SK-N-SH (cell line): ENCODE measurements at regions not wholly inside any gene's neighbourhood (a gene's known extent, or its start where the extent isn't known, plus 50 kb on each side); places are given as distances from the start of the nearest gene placed in this dataset.

ENCODE experiments used
- CTCF ChIA-PET: fragments of 300-600, 350-600 bp; formaldehyde crosslinking; extraction: SDS; loops from one replicate; lab custom pipeline; 2021; lab: Yijun Ruan, JAX
- POLR2A ChIA-PET: fragments of 350-600 bp; sonication (Branson Sonifier 250); formaldehyde crosslinking; extraction: SDS; loops from one replicate; lab custom pipeline; 2020; ENCODE audit warnings: antibody characterized with exemption, inconsistent platforms; lab: Yijun Ruan, JAX
- DNase-seq: peaks from one replicate; pipeline ENCODE4 v3.0.0; 2012
- H2AFZ ChIP-seq: fragments of 200-600 bp; sonication (generic); 2 replicates; pipeline ENCODE4 v1.8.1; 2016; ENCODE audit warnings: antibody characterized with exemption, mild to moderate bottlenecking, low read depth
- H3F3A ChIP-seq: fragments of 200-600 bp; sonication (generic); replicated peaks from 2 replicates; pipeline ENCODE3; 2016; ENCODE audit warnings: antibody characterized with exemption, mild to moderate bottlenecking; ENCODE audit not compliant: insufficient read depth
- H3K27ac ChIP-seq, 2 experiments: fragments of 200-500 bp in 1 of 2; fragments of 200-600 bp in 1 of 2; sonication (Bioruptor generic) in 1 of 2; sonication (generic), shearing (Covaris generic) in 1 of 2; 2 replicates each; pipeline versions ENCODE4 v1.5.1 to v1.6.1; 2014 to 2016; ENCODE audit warnings: low read depth in 2 of 2, inconsistent platforms in 1 of 2, low read length in 1 of 2, mild to moderate bottlenecking in 1 of 2, mixed read lengths in 1 of 2
- H3K27me3 ChIP-seq: fragments of 200-600 bp; sonication (generic), shearing (Covaris generic); 2 replicates; pipeline ENCODE4 v1.6.1; 2016; ENCODE audit warnings: mixed run types; ENCODE audit not compliant: insufficient read depth
- H3K36me3 ChIP-seq, 2 experiments: fragments of 200-500 bp in 1 of 2; fragments of 200-600 bp in 1 of 2; sonication (Bioruptor generic) in 1 of 2; sonication (generic) in 1 of 2; replicated peaks in 1 of 2; 2 replicates each; pipeline versions ENCODE3 to v1.5.1; 2014 to 2016; ENCODE audit warnings: low read length in 1 of 2, mild to moderate bottlenecking in 1 of 2; ENCODE audit not compliant: insufficient read depth in 2 of 2, control insufficient read depth in 1 of 2
- H3K4me1 ChIP-seq, 2 experiments: fragments of 200-500 bp in 1 of 2; fragments of 200-600 bp in 1 of 2; sonication (Bioruptor generic) in 1 of 2; sonication (generic), shearing (Covaris generic) in 1 of 2; 2 replicates each; pipeline versions ENCODE4 v1.5.1 to v1.6.1; 2014 to 2016; ENCODE audit warnings: low read depth in 1 of 2, low read length in 1 of 2, mixed run types in 1 of 2; ENCODE audit not compliant: insufficient read depth in 2 of 2, control insufficient read depth in 1 of 2
- H3K4me2 ChIP-seq: fragments of 200-600 bp; sonication (generic), shearing (Covaris generic); 2 replicates; pipeline ENCODE4 v1.6.1; 2017; ENCODE audit warnings: mixed run types
- H3K4me3 ChIP-seq, 2 experiments: fragments of 200-500 bp in 1 of 2; fragments of 200-600 bp in 1 of 2; sonication (Bioruptor generic) in 1 of 2; sonication (generic), shearing (Covaris generic) in 1 of 2; 2 replicates each; pipeline versions ENCODE4 v1.5.1 to v1.8.1; 2014 to 2016; ENCODE audit warnings: low read depth in 2 of 2, inconsistent platforms in 1 of 2, low read length in 1 of 2, mild to moderate bottlenecking in 1 of 2, mixed read lengths in 1 of 2, moderate library complexity in 1 of 2
- H3K79me2 ChIP-seq: fragments of 200-600 bp; sonication (generic); 2 replicates; pipeline ENCODE4 v1.8.1; 2017; ENCODE audit warnings: mild to moderate bottlenecking; ENCODE audit not compliant: insufficient read depth
- H3K9ac ChIP-seq: fragments of 200-600 bp; sonication (generic); 2 replicates; pipeline ENCODE4 v1.6.1; 2017; ENCODE audit warnings: mixed run types
- H3K9me2 ChIP-seq: fragments of 200-600 bp; sonication (generic); 2 replicates; pipeline ENCODE4 v1.6.1; 2017; ENCODE audit warnings: mixed run types
- H3K9me3 ChIP-seq: fragments of 200-600 bp; sonication (generic); 2 replicates; pipeline ENCODE4 v1.6.1; 2017; ENCODE audit warnings: mixed run types, mild to moderate bottlenecking, moderate library complexity
- H4K20me1 ChIP-seq: fragments of 200-600 bp; sonication (generic); 2 replicates; pipeline ENCODE4 v1.6.1; 2017; ENCODE audit warnings: mild to moderate bottlenecking, mixed run types; ENCODE audit not compliant: insufficient read depth
- FOSL2 ChIP-seq: IDR thresholded peaks from 2 replicates; pipeline ENCODE4 v1.4.0; 2012; ENCODE audit warnings: low read depth, mild to moderate bottlenecking, moderate library complexity, borderline replicate concordance
- FOXM1 ChIP-seq: IDR thresholded peaks from 2 replicates; pipeline ENCODE4 v1.4.0; 2012; ENCODE audit warnings: low read depth, mild to moderate bottlenecking
- MXI1 ChIP-seq: IDR thresholded peaks from 2 replicates; pipeline ENCODE4 v1.6.1; 2012; ENCODE audit warnings: mild to moderate bottlenecking, low read depth, low read length, improper control_type of control experiment
- PBX3 ChIP-seq: IDR thresholded peaks from 2 replicates; pipeline ENCODE4; 2012
- RCOR1 ChIP-seq: fragments of 150-350 bp; IDR thresholded peaks from 2 replicates; pipeline ENCODE4 v1.6.1; 2017; ENCODE audit warnings: antibody characterized with exemption, low read length
- RXRA ChIP-seq: IDR thresholded peaks from 2 replicates; pipeline ENCODE4 v1.4.0; 2012; ENCODE audit warnings: low read depth, mild to moderate bottlenecking, borderline replicate concordance
- TEAD4 ChIP-seq: IDR thresholded peaks from 2 replicates; pipeline ENCODE4 v1.4.0; 2012; ENCODE audit warnings: mild to moderate bottlenecking, borderline replicate concordance; ENCODE audit not compliant: insufficient read depth
- WGBS: methylation state at CpG from one replicate; pipeline ENCODE4 v1.1.6; 2017; ENCODE audit warnings: low lambda C conversion rate; 5-methylcytosine and 5-hydroxymethylcytosine counted together
- TF ChIP-seq, protein P1 (sequence below): IDR thresholded peaks from 2 replicates; pipeline ENCODE4 v1.6.1; 2012; ENCODE audit warnings: mild to moderate bottlenecking, low read depth, low read length, moderate library complexity
- TF ChIP-seq, protein P2 (sequence below): IDR thresholded peaks from 2 replicates; pipeline ENCODE4 v1.4.0; 2012; ENCODE audit warnings: low read depth, borderline replicate concordance
- TF ChIP-seq, protein P3 (sequence below): fragments of 200-600 bp; sonication (generic); IDR thresholded peaks from 2 replicates; pipeline ENCODE4 v1.6.1; 2017; ENCODE audit warnings: antibody characterized with exemption, mild to moderate bottlenecking, moderate library complexity

- Histone ChIP-seq H3K4me1 (peaks cover 0 to 2% of the 10 kb centered on the region in 2 experiments; a peak in 1 of 4 replicates), H4K20me1 (no peaks in the 10 kb centered on the region), H3K79me2 (no peaks in the 10 kb centered on the region), H2AFZ (no peak overlapping the region), H3K4me3 (no peak overlapping the region), H3K9me2 (no peaks in the 10 kb centered on the region), H3K9ac (no peak overlapping the region), H3F3A (no peaks in the 10 kb centered on the region), H3K9me3 (no peaks in the 10 kb centered on the region), H3K27ac (no peak overlapping the region), H3K27me3 (no peaks in the 10 kb centered on the region), H3K36me3 (no peaks in the 10 kb centered on the region), H3K4me2 (no peak overlapping the region)
- TF ChIP-seq TEAD4 (no peak), FOSL2 (no peak), PBX3 (no peak), RXRA (no peak), FOXM1 (no peak), RCOR1 (no peak), MXI1 (no peak)
- TF ChIP-seq, protein P1, sequence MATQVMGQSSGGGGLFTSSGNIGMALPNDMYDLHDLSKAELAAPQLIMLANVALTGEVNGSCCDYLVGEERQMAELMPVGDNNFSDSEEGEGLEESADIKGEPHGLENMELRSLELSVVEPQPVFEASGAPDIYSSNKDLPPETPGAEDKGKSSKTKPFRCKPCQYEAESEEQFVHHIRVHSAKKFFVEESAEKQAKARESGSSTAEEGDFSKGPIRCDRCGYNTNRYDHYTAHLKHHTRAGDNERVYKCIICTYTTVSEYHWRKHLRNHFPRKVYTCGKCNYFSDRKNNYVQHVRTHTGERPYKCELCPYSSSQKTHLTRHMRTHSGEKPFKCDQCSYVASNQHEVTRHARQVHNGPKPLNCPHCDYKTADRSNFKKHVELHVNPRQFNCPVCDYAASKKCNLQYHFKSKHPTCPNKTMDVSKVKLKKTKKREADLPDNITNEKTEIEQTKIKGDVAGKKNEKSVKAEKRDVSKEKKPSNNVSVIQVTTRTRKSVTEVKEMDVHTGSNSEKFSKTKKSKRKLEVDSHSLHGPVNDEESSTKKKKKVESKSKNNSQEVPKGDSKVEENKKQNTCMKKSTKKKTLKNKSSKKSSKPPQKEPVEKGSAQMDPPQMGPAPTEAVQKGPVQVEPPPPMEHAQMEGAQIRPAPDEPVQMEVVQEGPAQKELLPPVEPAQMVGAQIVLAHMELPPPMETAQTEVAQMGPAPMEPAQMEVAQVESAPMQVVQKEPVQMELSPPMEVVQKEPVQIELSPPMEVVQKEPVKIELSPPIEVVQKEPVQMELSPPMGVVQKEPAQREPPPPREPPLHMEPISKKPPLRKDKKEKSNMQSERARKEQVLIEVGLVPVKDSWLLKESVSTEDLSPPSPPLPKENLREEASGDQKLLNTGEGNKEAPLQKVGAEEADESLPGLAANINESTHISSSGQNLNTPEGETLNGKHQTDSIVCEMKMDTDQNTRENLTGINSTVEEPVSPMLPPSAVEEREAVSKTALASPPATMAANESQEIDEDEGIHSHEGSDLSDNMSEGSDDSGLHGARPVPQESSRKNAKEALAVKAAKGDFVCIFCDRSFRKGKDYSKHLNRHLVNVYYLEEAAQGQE: no peak
- TF ChIP-seq, protein P2, sequence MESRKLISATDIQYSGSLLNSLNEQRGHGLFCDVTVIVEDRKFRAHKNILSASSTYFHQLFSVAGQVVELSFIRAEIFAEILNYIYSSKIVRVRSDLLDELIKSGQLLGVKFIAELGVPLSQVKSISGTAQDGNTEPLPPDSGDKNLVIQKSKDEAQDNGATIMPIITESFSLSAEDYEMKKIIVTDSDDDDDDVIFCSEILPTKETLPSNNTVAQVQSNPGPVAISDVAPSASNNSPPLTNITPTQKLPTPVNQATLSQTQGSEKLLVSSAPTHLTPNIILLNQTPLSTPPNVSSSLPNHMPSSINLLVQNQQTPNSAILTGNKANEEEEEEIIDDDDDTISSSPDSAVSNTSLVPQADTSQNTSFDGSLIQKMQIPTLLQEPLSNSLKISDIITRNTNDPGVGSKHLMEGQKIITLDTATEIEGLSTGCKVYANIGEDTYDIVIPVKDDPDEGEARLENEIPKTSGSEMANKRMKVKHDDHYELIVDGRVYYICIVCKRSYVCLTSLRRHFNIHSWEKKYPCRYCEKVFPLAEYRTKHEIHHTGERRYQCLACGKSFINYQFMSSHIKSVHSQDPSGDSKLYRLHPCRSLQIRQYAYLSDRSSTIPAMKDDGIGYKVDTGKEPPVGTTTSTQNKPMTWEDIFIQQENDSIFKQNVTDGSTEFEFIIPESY: no peak
- TF ChIP-seq, protein P3, sequence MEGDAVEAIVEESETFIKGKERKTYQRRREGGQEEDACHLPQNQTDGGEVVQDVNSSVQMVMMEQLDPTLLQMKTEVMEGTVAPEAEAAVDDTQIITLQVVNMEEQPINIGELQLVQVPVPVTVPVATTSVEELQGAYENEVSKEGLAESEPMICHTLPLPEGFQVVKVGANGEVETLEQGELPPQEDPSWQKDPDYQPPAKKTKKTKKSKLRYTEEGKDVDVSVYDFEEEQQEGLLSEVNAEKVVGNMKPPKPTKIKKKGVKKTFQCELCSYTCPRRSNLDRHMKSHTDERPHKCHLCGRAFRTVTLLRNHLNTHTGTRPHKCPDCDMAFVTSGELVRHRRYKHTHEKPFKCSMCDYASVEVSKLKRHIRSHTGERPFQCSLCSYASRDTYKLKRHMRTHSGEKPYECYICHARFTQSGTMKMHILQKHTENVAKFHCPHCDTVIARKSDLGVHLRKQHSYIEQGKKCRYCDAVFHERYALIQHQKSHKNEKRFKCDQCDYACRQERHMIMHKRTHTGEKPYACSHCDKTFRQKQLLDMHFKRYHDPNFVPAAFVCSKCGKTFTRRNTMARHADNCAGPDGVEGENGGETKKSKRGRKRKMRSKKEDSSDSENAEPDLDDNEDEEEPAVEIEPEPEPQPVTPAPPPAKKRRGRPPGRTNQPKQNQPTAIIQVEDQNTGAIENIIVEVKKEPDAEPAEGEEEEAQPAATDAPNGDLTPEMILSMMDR: no peak
- DNase-seq: no peak
- POLR2A ChIA-PET: no interaction called here
- CTCF ChIA-PET: interaction anchor here (0.9 to 7.4 kb wide), 2 partner anchors 34 to 744 kb away, joined by 3 to 140 read pairs; no protein-coding TSS in a partner anchor
- WGBS: 67% methylated on average over 3 of the region's 3 CpGs
Observed at GRCh38 chr12:42019746-42020145, 124.9 kb downstream of the GXYLT1 start.
